Choroid plexus epithelial cell (primary cell): ENCODE measurements at regions not wholly inside any gene's neighbourhood (a gene's known extent, or its start where the extent isn't known, plus 50 kb on each side); places are given as distances from the start of the nearest gene placed in this dataset.
"Not testable (repeated sequence)": the region's sequence is repeated elsewhere in the genome, so short reads cannot be mapped to it uniquely, and the experiment has no call there.

Experiments
- DNase-seq: peaks from one replicate; pipeline ENCODE4 v3.0.0-alpha.2; 2010; ENCODE audit warnings: low read depth
- H3K4me3 ChIP-seq: 2 replicates; pipeline ENCODE4 v1.5.1; 2011; ENCODE audit warnings: low read depth, mild to moderate bottlenecking, control low read depth, low read length, moderate library complexity

DNA sequence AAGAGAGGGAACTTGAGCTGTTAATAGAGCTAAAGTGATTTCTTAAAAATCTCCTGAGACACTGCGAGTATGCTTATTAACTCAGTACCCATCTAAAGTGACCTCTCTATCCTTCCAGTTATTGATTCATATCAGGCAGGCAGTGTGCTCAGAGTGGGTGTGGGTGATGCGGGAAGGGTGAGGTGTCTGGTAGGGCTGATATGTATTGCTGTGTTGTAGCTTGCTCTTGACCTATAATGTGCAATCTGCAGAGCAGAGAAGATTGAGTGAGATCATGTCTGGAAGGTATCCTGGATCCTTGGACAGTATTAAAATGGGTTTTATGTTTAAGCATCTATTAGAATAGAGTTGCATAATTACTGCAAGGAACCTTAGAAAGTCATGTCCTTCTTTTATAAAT, 71.9 kb upstream of the SEC22B start:
- not testable (repeated sequence) for DNase-seq

GRCh38 chr1:120243867-120244266, 67.5 kb upstream of the SEC22B start:
- DNase-seq, H3K4me3 ChIP-seq: not testable (repeated sequence)

More for the DNA sequence above, 71.9 kb upstream of the SEC22B start:
- H3K4me3 ChIP-seq = not testable (repeated sequence)

DNA sequence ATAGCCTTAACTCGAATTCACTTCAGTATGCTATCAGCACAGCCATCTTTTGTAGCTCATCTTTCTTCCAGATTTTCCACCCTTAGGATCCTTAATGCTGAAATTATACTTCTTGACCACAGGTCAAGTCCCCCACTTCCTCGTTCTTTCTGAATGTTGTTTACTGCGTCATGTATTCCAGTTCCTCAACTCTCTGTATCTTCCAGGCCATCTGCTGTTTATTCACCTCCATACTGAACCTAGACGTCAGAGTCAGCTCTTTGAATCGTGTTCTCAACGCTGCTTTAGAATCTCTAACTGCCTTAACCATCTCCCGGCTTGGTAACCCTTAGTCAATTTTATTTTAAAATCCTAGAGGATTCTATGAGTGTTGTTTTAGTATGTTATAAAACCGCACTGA, 66.3 kb upstream of the SEC22B start:
- not testable (repeated sequence) for DNase-seq, H3K4me3 ChIP-seq

DNA sequence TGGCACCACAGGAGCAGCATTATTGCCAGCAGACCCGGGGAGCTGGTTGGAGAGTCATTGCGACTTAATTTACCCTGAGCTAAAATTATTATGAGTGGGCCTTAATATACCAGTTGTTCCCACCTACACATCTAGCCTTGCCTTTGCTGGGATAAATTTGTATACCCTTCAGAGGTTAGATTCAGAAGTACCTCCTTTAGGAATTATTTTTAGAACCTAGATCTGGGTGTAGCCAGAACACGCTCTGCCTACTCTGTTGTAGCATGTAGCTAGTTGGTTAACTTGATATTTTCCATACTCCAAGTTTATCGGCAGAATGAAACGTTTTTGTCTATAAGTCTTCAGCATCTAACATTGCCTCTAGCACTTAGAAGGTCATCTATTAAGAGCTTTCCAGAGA, 65.5 kb upstream of the SEC22B start:
- DNase-seq, H3K4me3 ChIP-seq: not testable (repeated sequence)

DNA sequence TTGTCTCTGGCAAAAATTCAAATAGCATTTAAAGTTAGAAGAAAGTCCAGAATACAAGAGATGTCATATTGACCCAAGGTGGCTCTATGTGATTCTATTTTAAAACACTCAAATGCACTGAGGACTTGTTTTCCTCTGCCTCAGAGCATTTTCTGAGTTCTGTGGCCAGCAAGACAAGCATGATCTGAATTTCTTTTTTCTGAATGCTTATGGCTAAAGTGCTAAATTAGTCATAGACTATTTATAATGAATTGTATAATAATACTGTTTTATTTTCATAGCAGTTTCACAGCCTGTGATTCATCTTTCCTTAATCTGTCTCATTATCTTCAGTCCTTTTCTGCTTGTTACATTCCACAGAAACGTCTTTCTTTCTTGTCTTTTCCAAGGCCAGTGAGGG, 63.9 kb upstream of the SEC22B start:
- not testable (repeated sequence) for H3K4me3 ChIP-seq, DNase-seq

GRCh38 chr1:120239351-120239750, 63.0 kb upstream of the SEC22B start:
- DNase-seq = not testable (repeated sequence)

DNA sequence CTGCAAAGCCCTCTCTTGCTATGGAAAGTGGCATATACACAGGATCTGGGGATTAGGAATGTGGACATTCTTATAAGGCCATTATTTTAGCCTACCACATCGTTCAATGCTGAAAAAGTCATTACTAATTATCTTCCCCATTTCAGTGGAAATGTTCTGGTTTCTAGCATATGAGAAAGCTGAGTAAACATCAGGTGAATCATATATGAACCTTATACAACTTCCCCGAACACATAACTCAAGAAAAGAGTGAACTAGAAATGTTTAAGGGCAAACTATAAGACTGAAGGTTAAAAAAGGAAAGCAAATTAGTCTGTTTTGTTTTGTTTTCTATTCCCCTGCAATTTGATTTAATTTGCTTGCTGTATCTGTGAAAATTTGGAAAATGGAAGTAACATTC, 62.5 kb upstream of the SEC22B start:
- H3K4me3 ChIP-seq, DNase-seq: not testable (repeated sequence)

More at GRCh38 chr1:120239351-120239750, 63.0 kb upstream of the SEC22B start:
- H3K4me3 ChIP-seq = not testable (repeated sequence)

DNA sequence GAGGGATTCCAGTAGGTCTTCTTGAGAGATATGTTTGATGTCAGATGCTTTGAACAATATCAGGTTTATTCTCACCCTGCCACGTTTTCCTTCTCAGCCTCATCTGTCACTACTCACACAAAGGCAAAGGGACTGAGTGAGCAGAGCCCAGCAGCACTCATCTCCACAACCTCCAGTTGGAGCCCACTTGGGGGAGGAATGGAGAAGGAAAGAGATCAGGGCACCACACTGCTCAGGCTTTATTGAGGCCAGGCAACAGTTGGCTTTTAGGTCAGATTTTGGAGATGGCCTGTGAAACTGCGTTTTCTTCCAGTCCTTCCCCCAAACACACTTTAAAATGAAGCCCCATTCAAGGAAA, 57.3 kb upstream of the SEC22B start:
- H3K4me3 ChIP-seq, DNase-seq: not testable (repeated sequence)

GRCh38 chr1:120232834-120233660, 56.7 kb upstream of the SEC22B start:
- not testable (repeated sequence) for H3K4me3 ChIP-seq, DNase-seq

GRCh38 chr1:120229835-120230234, 53.5 kb upstream of the SEC22B start:
- not testable (repeated sequence) for DNase-seq, H3K4me3 ChIP-seq
